ENCODE measurements at regions not wholly inside any gene's neighbourhood (a gene's known extent, or its start where the extent isn't known, plus 50 kb on each side); places are given as distances from the start of the nearest gene placed in this dataset.
A peak's percentile ranks its signal among the peaks of the same experiment; 100 is the strongest.
"Not testable (repeated sequence)": the region's sequence is repeated elsewhere in the genome, so short reads cannot be mapped to it uniquely, and the experiment has no call there.

DNA sequence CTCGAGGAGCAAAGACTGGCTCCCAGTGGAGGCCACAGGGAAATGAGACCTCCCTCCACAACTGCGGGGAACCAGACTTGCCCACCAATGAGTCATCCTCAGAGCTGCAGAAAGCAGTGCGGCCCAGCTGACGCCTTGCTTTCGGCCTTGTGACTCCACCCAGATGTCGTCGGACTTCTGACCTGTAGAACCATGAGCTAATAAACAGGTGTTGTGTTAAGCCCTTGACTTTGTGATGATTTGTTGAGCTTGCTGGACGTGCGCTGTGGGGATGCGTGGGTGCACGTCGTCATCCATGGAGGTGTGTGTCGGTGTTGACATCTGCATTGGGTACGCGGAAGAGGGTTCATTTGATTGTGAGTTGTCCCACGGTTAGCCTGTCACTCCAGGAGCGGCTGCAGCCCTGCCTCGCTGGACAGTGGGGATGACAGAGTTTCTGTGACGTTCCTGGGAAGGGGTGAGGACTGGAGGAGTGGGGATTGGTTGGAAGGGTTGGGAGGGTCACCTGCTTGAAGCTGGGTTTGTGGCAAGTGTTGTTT lies 154.1 kb downstream of the SH3BP4 start:
- ATAC-seq = no peak

DNA sequence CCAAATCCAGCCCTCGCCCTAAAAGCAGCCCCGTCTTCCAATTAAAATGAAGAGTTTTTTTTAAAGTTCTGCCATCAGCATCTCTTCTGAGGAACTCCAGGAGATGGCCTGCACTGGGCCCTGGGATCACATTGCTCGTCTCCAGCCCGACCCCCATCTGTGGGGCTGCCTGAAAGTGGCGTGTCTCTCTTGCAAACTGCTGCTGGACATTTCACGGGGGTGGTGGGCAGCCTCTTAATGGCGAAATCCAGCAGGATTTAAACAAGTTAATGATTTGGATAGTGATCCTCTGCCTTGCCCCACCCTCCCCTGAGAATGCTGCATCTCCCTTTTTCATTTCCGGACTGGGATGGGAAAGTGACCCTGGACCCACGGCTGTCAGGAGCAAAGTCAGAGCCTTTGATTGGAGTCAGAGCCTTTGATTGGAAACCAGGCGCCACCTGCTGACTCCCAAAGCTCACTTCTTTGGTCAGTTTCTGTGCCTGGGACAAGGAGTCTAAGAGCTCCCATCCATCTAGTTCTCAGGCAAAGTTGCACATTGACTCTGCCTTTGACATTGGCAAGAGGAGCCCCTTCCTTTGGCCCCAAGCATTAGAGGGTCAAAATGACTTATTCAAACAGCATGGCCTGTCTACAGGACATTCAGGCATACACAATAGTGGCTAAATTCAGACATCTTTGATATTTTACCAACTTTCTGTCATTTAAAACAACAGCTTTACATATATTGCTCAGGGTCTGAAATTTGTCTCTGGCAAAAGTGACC lies 155.2 kb downstream of the SH3BP4 start:
- ATAC-seq = peak; percentile 52

DNA sequence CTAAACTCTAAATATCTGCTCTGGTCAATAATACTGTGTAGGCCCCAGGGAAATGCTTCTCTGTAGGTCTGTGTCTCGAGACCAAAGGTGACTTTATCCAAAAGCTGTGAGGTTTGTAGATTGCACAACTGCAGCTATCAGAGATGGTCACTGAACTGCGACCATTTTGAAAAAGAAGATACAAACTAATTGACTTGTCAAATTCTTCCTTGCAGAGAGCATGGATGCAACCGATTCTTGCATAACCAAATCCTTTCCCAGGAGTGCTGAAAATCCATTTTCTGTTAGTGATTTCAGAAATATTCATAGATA lies 155.8 kb downstream of the SH3BP4 start:
- ATAC-seq = no peak

DNA sequence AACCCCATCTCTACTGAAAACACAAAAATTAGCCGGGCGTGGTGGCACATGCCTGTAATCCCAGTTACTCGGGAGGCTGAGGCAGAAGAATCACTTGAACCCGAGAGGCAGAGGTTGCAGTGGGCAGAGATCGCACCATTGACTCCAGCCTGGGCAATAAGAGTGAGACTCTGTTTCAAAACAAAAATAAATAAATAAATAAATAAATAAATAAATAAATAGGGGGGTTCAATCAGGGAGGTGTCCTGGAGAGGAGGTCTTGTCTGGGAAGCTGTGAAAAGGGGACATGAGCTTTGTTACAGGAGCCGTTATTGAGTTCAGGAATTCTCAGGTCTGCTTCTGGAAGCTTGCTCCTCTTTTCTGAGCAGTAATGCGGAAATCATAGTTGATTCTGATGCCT lies 157.7 kb downstream of the SH3BP4 start:
- ATAC-seq = not testable (repeated sequence)

DNA sequence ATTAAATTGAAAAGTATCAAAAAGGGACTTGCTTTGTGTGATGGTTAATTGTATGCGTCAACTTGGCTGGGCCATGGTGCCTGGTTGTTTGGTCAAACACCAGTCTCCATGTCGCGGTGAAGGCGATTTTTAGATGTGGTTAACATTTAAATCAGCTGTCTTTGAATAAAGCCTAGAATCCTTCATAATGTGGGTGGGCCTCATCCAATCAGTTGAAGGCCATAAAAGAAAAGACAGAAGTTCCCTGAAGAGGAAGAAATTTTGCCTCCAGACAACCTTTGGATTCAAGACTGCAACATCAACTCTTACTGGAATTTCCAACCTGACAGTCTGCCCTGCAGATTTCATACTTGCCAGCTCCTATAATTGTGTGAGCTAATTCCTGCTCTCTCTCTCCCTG lies 160.5 kb downstream of the SH3BP4 start:
- ATAC-seq = no peak

DNA sequence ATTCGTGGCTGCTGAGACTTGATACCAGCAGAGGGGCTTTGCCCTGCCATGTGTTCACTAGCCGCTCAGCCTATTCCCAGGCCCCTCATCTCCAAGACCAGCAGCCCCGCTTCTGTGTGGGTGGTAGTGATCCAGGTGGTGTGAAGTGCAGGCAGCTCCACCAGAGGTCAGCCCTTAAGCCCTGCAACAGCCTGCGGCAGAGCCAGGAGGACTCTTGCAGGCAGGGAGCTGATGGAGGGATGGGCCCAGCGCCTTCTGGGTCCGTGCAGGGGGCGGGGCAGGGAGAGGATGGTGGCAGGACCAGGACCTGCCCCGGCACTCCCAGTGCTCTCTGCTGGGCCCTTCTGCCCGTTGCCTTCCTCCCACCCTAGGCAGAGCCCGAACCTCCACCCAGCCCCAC lies 162.0 kb downstream of the SH3BP4 start:
- ATAC-seq = peak; percentile 15

DNA sequence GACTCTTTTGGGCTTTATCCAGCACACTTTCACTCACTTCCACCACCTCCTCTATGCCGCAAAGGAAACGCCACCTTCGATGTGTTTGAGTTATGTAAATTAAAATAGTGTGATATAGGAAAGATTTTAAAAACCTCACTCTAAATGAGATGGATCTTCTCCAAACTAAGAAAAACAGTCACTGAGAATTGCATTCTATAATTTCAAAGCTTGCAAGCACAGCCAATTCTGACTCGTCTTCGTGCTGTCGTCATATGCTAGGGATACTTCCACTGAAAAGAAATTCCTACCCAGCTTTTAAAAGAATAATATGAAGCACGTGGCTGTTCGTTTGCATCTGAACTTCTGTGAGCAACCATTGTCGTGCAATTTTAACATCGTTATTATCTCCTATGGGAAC lies 162.5 kb downstream of the SH3BP4 start:
- no peak for ATAC-seq

DNA sequence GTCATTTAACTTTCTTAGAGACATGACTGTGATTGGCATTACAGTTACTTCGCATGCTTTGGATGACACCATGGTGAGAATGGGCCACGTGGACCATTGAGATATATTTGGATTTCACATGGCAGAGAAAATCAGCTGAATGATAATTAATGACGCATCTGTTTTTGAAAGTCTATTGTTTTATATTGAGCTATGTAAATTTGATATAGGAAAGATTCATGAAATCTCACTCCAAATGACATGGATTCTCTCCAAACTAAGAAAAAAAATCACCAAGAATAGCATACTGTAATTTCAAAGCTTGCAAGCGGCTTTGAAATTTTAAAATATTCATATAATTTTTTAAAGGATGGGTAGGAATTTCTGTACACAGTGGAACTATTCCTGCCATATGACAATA lies 163.7 kb downstream of the SH3BP4 start:
- ATAC-seq = no peak

DNA sequence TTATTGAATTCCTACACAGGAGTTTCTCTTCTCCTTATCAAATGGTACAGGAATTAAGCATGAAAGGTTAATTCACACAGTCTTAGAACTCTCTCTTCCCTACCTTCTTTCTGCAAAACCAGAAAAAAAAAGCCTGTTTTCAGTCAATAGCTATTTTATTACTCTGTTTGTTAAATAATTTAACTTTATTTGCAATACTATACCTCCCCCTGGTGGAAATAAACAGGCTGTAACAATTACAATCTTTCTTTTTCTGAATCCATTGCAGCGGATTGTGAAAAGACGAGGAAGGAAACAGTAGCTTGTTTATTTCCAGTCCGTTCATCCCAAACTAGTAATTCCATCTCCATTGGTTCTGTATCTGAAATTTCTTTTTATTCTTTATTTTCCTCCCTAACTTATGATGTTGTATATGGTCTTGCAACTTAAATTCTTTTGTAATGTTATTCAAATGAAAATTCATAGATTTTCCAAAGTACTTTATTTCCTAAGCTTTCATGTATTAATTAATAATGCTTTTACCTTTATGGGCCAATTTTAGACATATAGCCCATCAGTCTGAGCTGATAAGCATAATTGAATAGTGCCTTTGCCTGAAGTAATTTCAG lies 165.2 kb downstream of the SH3BP4 start:
- ATAC-seq = peak; percentile 44

DNA sequence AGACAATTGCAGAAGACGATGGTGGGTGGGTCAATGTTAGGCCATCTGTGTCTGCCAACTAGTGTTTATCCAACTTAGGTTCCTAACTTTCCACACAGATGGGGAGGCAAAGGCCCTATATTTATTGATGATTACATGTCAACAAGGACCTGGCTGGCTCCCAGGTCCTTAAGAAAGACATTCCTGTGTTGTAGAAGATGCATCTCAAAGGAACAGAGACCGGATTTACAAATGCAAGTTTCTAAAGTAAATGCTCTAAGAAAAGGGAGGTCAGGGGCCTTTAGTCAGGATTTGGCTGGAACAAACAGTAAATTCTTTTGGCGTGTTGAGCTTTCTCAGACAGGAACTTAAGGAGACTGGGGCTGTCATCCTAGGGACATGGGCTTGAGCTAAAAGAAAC lies 175.0 kb downstream of the SH3BP4 start:
- no peak for ATAC-seq

DNA sequence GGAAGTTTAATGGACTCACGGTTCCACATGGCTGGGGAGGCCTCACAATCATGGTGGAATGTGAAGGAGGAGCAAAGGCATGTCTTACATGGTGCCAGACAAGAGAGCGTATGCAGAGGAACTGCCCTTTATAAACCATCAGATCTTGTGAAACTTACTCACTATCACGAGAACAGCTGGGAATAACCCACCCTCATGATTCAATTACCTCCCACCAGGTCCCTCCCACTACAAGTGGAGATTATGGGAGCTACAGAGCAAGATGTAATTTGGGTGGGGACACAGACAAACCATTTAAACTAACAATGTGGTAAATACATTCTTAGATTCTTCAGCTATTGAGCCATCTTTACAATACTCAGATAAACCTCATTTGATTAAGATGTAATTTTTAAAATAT lies 176.1 kb downstream of the SH3BP4 start:
- no peak for ATAC-seq

DNA sequence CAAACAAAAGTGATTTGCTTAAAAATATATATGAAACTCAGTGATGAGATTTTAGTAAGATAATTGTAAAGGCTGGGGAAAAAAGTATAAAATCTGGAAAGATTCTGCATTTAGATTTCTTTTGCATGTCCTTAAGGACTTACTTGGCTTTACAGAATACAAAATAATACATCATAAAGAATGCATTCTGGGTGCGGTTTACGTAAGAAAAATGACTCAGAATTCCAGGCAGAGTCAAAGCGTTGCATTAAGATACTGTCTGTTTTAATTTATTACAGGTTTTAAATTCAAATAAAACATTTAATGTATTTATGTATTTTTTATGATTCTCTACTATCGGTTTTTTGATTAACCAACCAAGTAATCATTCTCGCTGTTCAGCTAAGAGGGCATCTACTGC lies 178.0 kb downstream of the SH3BP4 start:
- ATAC-seq = no peak

DNA sequence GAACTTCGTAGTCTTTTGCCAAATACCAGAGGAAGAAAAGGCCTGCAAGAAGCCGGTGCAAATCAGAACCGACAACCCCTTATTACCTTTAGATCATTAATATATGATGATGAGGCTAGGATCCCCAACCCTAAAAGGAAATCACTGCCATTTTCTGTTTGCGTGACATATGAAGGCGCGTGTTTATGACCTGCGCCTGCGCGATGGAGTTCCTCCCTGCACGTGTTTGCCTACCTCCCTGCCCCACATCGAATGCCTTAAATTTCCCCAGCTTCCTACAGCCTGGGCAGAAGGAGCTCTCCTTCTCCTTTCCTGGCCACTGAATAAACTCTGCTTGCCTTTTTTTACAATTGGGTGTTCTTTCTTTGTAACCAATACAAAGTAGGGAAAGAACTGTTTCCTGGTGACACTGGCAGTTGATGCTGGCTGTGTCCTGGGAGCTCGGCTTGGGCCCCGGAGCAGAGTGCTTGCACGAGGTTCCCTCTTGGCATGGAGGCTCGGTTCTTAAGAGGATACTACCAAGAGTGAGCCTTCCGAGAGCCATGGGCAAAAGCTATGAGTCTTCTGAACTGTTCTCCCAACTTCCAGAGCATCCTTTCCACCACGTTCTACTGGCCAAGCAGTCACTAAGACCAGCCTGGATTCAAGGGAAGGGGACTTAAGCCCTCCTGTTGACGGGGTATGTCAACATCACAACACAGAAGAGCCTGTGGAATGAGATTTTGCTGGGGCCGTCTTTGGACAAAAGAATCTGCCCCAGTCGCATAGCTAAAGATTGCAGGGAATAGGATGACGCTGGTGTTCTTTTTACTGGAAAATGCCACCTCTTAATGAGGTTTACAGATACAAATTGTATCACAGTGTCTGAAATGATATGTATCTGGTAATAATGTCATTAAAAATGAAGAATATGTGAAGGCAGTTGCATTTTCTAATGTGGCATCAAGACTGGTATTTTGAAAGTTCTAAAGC lies 179.8 kb downstream of the SH3BP4 start:
- ATAC-seq = no peak

DNA sequence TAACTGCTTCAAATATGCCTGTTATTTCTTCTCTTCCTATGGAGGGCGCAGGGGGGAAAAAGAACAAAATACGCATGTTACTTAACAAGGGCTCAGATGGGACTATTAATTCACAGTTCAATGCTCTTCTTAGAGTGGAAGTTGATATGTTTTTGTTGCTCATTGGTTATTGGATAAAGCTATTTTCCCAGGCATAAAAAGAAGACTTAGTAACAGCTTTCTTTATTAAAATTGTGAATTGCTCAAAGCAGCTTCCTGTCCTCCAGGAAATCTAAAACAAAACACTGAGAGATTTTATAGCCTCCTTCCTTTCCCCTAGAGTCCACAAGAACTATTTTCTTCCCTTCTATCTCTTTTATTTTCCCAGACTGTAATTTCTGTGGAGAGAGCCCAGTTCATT lies 180.8 kb downstream of the SH3BP4 start:
- ATAC-seq = no peak

DNA sequence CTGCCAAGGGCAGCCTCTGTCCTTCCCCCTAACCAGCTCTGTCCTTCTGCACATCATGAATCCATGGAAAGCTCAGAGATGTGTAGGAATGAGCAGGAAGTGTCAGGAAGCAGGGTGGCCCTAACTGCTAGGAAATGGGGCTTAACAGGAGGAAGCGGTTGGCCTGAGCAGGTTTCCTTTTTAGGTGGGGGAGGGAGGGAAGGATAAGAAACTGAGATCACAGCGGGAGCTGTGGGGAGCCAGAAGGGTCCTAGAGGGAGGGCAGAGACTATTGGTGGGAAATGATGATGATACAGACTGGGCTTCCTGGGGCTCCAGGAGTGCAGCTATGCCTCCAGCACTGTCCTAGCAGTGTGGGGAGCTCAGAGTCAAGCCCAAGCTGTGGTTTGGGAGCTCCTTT lies 182.0 kb downstream of the SH3BP4 start:
- ATAC-seq = no peak

DNA sequence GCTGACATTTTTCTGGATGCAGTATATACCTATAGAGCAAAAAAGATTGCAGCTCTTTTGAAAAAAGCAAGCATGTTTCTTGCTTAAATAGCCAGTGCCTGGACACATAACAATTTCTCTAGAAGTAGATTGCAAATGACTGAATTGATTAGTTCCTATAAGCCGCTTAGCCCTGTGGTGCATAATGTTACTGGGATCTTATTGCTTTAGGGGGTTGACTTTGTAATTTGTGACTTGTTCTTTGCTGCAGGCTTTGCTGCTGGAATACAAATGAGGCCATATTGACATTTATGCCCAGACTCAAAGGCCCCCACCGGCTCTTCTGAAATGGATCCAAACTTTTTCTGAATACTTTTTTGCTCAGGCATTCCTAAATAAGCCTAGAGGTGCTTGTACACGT lies 182.6 kb downstream of the SH3BP4 start:
- ATAC-seq = no peak

DNA sequence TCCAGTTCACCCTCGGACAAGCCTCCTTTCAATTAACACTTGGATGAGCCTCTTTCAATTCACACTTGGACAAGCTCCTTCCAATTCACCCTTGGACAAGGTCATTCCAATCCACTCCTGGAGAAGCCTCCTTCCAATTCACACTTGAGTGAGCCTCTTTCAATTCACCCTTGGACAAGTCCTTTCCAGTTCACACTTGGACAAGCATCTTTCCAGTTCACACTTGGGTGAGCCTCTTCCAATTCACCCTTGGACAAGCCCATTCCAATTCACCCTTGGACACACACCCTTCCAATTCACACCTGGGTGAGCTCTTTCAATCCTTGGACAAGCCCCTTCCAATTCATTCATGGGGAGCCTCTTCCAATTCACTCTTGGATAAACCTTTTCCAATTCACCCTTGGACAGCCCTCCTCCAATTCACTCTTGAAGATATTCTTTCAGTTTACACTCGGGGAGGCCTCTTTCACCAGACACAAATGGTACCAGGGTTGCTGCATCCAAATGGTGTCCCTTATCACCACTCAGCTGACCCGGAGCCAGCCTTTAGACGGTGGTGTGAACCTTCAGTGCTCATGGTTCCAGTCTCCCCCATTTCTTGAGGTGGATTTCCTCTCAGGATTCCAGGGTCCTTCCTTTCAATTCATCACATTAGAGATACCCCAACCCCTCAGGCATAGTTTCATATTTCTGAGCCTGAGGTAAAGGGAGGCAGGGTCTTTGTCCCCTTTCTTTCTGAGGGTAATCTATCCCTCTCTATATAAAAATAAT lies 183.6 kb downstream of the SH3BP4 start:
- ATAC-seq = no peak

DNA sequence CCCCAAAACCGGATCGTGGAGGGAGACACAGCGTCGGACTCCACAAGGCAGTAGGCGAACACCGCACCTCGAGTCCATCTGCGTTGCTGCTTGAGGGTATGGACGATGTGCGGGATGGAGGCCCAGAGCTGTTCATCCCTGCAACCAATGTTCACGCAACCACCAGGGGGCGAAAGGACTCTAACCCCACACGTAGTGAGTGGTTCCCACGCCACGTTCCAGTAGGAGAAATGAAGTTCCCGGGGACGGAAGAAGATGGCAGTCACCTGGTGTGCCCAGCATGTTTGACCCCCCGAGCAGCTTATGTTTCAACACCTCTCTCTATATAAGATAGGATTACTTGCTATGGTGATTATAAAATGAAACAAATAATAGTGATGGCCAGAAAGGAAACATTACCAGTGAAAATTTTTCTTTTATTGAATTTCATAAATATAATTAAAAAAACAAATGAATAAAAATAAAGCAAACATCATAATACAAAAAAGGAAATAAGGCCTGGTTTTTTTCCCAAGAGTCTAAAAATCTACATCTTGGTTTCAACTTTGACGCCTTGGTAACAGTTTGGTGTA lies 184.3 kb downstream of the SH3BP4 start:
- peak; percentile 69 for ATAC-seq

DNA sequence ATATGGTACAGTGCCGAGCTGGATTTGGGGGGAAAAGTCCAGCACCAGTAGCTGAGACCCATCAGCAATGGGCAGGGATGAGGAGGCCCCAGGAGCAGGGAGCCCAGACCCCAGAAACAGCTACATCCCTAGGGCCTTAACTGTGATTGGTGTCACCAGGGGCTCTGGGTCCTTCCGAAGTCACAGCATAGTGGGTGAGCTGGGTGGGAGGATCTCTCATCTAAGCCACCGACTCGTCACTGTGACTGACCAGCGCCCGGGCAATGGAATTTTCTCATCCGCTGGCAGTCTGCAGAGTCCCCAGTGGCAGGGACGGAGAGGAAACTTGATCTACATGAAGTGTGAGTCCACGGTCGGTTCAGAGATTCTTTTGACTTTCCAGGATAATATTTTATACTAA lies 186.5 kb downstream of the SH3BP4 start:
- no peak for ATAC-seq

DNA sequence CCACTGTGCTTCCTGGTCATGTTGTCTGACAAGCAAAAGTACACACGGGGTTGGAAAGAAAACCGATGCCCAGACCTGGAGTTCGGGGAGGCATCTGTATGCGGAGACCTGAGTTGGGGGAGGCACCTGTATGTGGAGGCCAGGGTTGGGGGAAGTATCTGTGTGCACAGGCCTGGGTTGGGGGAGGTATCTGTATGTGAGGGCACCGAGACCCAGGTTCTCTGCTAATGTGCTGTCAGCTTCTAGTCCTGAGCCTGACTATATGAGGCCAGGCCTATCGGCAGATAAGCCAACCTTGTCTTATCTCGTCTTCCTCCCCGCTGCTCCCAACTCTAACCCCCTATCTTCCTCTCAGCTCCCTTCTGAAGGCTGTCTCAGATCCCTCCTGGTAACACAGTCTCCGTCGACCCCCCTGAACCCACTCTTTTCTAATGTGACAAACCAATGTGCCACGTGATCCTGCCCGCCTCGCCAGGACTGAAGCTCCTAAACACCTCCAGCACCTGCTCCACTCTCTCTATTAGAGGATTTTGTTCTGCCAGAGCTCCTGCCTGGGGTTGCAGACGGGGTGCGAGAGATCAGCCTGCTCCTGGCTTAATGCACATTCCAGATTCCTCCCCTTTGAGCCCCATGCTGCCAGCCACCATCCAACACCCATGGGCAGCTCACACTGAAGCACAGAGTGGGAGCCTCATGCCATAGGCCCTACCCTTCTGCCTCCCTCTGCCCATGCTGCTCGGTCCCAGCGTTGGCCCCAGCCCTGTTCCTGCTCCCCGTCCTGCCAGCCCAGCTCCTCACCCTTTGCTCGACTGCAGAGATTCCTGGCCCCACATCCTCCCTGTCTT lies 188.4 kb downstream of the SH3BP4 start:
- no peak for ATAC-seq

DNA sequence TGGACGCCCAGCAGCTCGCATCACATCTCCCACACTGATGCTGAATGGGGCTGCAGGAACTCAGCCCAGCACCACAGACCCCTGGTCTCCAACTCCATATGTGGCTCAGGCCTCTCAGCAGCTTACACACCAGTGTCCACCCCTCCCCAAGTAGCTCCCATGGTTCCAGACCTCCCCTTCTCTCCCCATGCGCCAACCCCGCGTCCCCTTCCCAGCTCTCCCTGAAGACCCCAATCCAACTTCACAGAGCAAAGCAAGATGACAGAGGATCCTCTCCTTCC lies 188.9 kb downstream of the SH3BP4 start:
- no peak for ATAC-seq

All from esophagus mucosa (tissue), 1 donor.